ENCODE measurements at regions not wholly inside any gene's neighbourhood (a gene's known extent, or its start where the extent isn't known, plus 50 kb on each side); places are given as distances from the start of the nearest gene placed in this dataset.

- Histone ChIP-seq H3K4me1 (no peaks in the 10 kb centered on the region), H3K27me3 (no peaks in the 10 kb centered on the region), H3K9me3 (no peaks in the 10 kb centered on the region), H3K27ac (no peak overlapping the region), H3K36me3 (no peaks in the 10 kb centered on the region), H3K4me3 (no peak overlapping the region)
- TF ChIP-seq CTCF (IDR thresholded peaks at IDR 0.05) = no peak
- DNase-seq = no peak
- intact Hi-C loops (cut with DNase I; ENCODE audit: low total_unique reads) = no loop called here
Observed at GRCh38 chr14:97071177-97071576, 274.0 kb downstream of the VRK1 start.

- Histone ChIP-seq H3K27ac (no peak overlapping the region), H3K4me3 (no peak overlapping the region), H3K36me3 (no peaks in the 10 kb centered on the region), H3K4me1 (no peaks in the 10 kb centered on the region), H3K27me3 (no peaks in the 10 kb centered on the region), H3K9me3 (no peaks in the 10 kb centered on the region)
- intact Hi-C loops (cut with DNase I; ENCODE audit: low total_unique reads) = no loop called here
- no peak for TF ChIP-seq CTCF (IDR thresholded peaks at IDR 0.05)
- DNase-seq = no peak
Observed at GRCh38 chr14:97073622-97074021, 276.4 kb downstream of the VRK1 start.

- H3K27ac ChIP-seq = no peak overlapping the region
- no peaks in the 10 kb centered on the region for H3K36me3 ChIP-seq
- intact Hi-C loops (cut with DNase I; ENCODE audit: low total_unique reads) = no loop called here
- H3K9me3 ChIP-seq = no peaks in the 10 kb centered on the region
- DNase-seq = no peak
- no peak overlapping the region for H3K4me3 ChIP-seq
- H3K4me1 ChIP-seq = no peaks in the 10 kb centered on the region
- no peaks in the 10 kb centered on the region for H3K27me3 ChIP-seq
- no peak for TF ChIP-seq CTCF (IDR thresholded peaks at IDR 0.05)
Observed at GRCh38 chr14:97074456-97074855, 277.3 kb downstream of the VRK1 start.

- intact Hi-C loops (cut with DNase I; ENCODE audit: low total_unique reads) = no loop called here
- no peak for TF ChIP-seq CTCF (IDR thresholded peaks at IDR 0.05)
- Histone ChIP-seq H3K4me3 (no peak overlapping the region), H3K9me3 (no peaks in the 10 kb centered on the region), H3K4me1 (no peaks in the 10 kb centered on the region), H3K27me3 (no peaks in the 10 kb centered on the region), H3K36me3 (no peaks in the 10 kb centered on the region), H3K27ac (no peak overlapping the region)
- DNase-seq = no peak
Observed at GRCh38 chr14:97074856-97075255, 277.7 kb downstream of the VRK1 start.

- no peaks in the 10 kb centered on the region for H3K27me3 ChIP-seq
- no peaks in the 10 kb centered on the region for H3K36me3 ChIP-seq
- no peaks in the 10 kb centered on the region for H3K4me1 ChIP-seq
- no peak overlapping the region for H3K27ac ChIP-seq
- no peaks in the 10 kb centered on the region for H3K9me3 ChIP-seq
- H3K4me3 ChIP-seq = no peak overlapping the region
- DNase-seq = peak; percentile 58 to 77
- intact Hi-C loops (cut with DNase I; ENCODE audit: low total_unique reads) = no loop called here
- no peak for TF ChIP-seq CTCF (IDR thresholded peaks at IDR 0.05)
Observed at GRCh38 chr14:97077253-97077653, 280.1 kb downstream of the VRK1 start.

- H3K36me3 ChIP-seq = no peaks in the 10 kb centered on the region
- H3K4me1 ChIP-seq = no peaks in the 10 kb centered on the region
- no peaks in the 10 kb centered on the region for H3K9me3 ChIP-seq
- no peak for DNase-seq
- no peak overlapping the region for H3K4me3 ChIP-seq
- no peaks in the 10 kb centered on the region for H3K27me3 ChIP-seq
- no peak overlapping the region for H3K27ac ChIP-seq
- intact Hi-C loops (cut with DNase I; ENCODE audit: low total_unique reads) = no loop called here
- TF ChIP-seq CTCF (IDR thresholded peaks at IDR 0.05) = no peak
Observed at GRCh38 chr14:97077687-97078086, 280.5 kb downstream of the VRK1 start.
